ENCODE measurements at regions not wholly inside any gene's neighbourhood (a gene's known extent, or its start where the extent isn't known, plus 50 kb on each side); places are given as distances from the start of the nearest gene placed in this dataset.
"Not testable (repeated sequence)": the region's sequence is repeated elsewhere in the genome, so short reads cannot be mapped to it uniquely, and the experiment has no call there.

- DNase-seq = no peak
Observed at GRCh38 chr4:131613824-131614216, 1535.3 kb upstream of the PCDH10 start.

GRCh38 chr4:131632877-131633276 lies 1516.2 kb upstream of the PCDH10 start:
- no peak for DNase-seq

- no peak for DNase-seq
Observed at GRCh38 chr4:131635191-131635590, 1513.9 kb upstream of the PCDH10 start.

- DNase-seq = no peak
Observed at GRCh38 chr4:131638781-131639180, 1510.3 kb upstream of the PCDH10 start.

- no peak for DNase-seq
Observed at GRCh38 chr4:131644619-131645018, 1504.5 kb upstream of the PCDH10 start.

GRCh38 chr4:131649227-131649626 lies 1499.9 kb upstream of the PCDH10 start:
- no peak for DNase-seq

GRCh38 chr4:131650951-131651350 lies 1498.1 kb upstream of the PCDH10 start:
- no peak for DNase-seq

- DNase-seq = not testable (repeated sequence)
Observed at GRCh38 chr4:131683314-131683713, 1465.8 kb upstream of the PCDH10 start.

GRCh38 chr4:131721883-131722282 lies 1427.2 kb upstream of the PCDH10 start:
- no peak for DNase-seq

GRCh38 chr4:131723069-131723468 lies 1426.0 kb upstream of the PCDH10 start:
- DNase-seq = not testable (repeated sequence)

- peak; percentile 20 for DNase-seq
Observed at GRCh38 chr4:131724847-131725246, 1424.2 kb upstream of the PCDH10 start.

- not testable (repeated sequence) for DNase-seq
Observed at GRCh38 chr4:131725521-131725920, 1423.6 kb upstream of the PCDH10 start.

GRCh38 chr4:131726940-131727339 lies 1422.2 kb upstream of the PCDH10 start:
- not testable (repeated sequence) for DNase-seq

GRCh38 chr4:131727418-131727817 lies 1421.7 kb upstream of the PCDH10 start:
- not testable (repeated sequence) for DNase-seq

GRCh38 chr4:131729205-131729604 lies 1419.9 kb upstream of the PCDH10 start:
- not testable (repeated sequence) for DNase-seq

GRCh38 chr4:131729716-131730398 lies 1419.2 kb upstream of the PCDH10 start:
- DNase-seq = not testable (repeated sequence)

- DNase-seq = not testable (repeated sequence)
Observed at GRCh38 chr4:131730574-131730973, 1418.5 kb upstream of the PCDH10 start.

- DNase-seq = not testable (repeated sequence)
Observed at GRCh38 chr4:131732034-131732630, 1417.0 kb upstream of the PCDH10 start.

- not testable (repeated sequence) for DNase-seq
Observed at GRCh38 chr4:131734321-131734720, 1414.8 kb upstream of the PCDH10 start.

GRCh38 chr4:131734851-131735385 lies 1414.2 kb upstream of the PCDH10 start:
- DNase-seq = peak; percentile 28

GRCh38 chr4:131738991-131739390 lies 1410.1 kb upstream of the PCDH10 start:
- not testable (repeated sequence) for DNase-seq

GRCh38 chr4:131741836-131742235 lies 1407.3 kb upstream of the PCDH10 start:
- DNase-seq = not testable (repeated sequence)

- not testable (repeated sequence) for DNase-seq
Observed at GRCh38 chr4:131742536-131743205, 1406.4 kb upstream of the PCDH10 start.

GRCh38 chr4:131743348-131743747 lies 1405.7 kb upstream of the PCDH10 start:
- DNase-seq = not testable (repeated sequence)
